Activated CD4-positive, alpha-beta T cell treated with anti-CD3 and anti-CD28 coated beads for 36 hours (primary cell): ENCODE measurements at regions not wholly inside any gene's neighbourhood (a gene's known extent, or its start where the extent isn't known, plus 50 kb on each side); places are given as distances from the start of the nearest gene placed in this dataset.

ENCODE experiments used
- ATAC-seq: fragments of 200-7000 bp; cut with Tn5 transposase; one replicate; pipeline ENCODE4 v1.10.0; 2021; ENCODE audit warnings: mild to moderate bottlenecking, moderate library complexity
- CTCF ChIA-PET: fragments of 350-600 bp; sonication (Branson Sonifier 250); formaldehyde crosslinking; loops from one replicate; lab custom pipeline; 2021; ENCODE audit warnings: antibody characterized with exemption; lab: Charles Lee
- POLR2A ChIA-PET: fragments of 350-600 bp; sonication (Branson Sonifier 250); formaldehyde crosslinking; loops from one replicate; lab custom pipeline; 2021; ENCODE audit warnings: antibody characterized with exemption, inconsistent platforms; lab: Charles Lee
- DNase-seq: peaks from one replicate; pipeline ENCODE4 v3.0.0-alpha.2; 2020
- H3K27ac Mint-ChIP-seq: one replicate; pipeline ENCODE4 v1.8.0; 2021; ENCODE audit warnings: mixed read lengths
- H3K27me3 Mint-ChIP-seq: one replicate; pipeline ENCODE4 v1.8.0; 2021; ENCODE audit warnings: mixed read lengths
- H3K36me3 Mint-ChIP-seq: one replicate; pipeline ENCODE4 v1.8.0; 2021; ENCODE audit warnings: low read depth, mixed read lengths
- H3K4me1 Mint-ChIP-seq: one replicate; pipeline ENCODE4 v1.8.0; 2021; ENCODE audit warnings: mixed read lengths
- H3K4me3 Mint-ChIP-seq: one replicate; pipeline ENCODE4 v1.8.0; 2021; ENCODE audit warnings: mild to moderate bottlenecking, moderate library complexity, mixed read lengths
- H3K9me3 Mint-ChIP-seq: one replicate; pipeline ENCODE4 v1.8.0; 2021; ENCODE audit warnings: low read depth, mixed read lengths
- intact Hi-C, 2 experiments: fragments of 100-400 bp; cut with DNase I in 1 of 2; cut with micrococcal nuclease in 1 of 2; formaldehyde crosslinking; loops; one replicate each; pipeline versions ENCODE4 v1.14.2 to v1.15.1; 2022 to 2024; cut with DNase I, micrococcal nuclease

- CTCF ChIA-PET, result interaction anchor here (1.2 to 2.3 kb wide), 2 partner anchors 15 to 250 kb away, joined by 4 to 8 read pairs; no protein-coding TSS in a partner anchor
- intact Hi-C loops, result loop anchor here (5.0 to 10.0 kb wide), 2 partner anchors 55 to 528 kb away; partner anchors contain the start of gene FUS (in 1 of the 2)
- Mint-ChIP-seq H3K4me1 (peaks cover 47% of the 10 kb centered on the region), H3K9me3 (no peaks in the 10 kb centered on the region), H3K27ac (no peak overlapping the region), H3K36me3 (peaks cover 45% of the 10 kb centered on the region), H3K27me3 (no peaks in the 10 kb centered on the region), H3K4me3 (no peak overlapping the region)
- ATAC-seq (no peak), DNase-seq (no peak)
- POLR2A ChIA-PET, result interaction anchor here (0.6 to 1.2 kb wide), 4 partner anchors 9 to 163 kb away, joined by 3 to 4 read pairs (median 3); partner anchors contain the start of gene ZNF267
Measured at GRCh38 chr16:31710134-31710533, 163.5 kb upstream of the ZNF267 start.

GRCh38 chr16:31710880-31711279, 162.7 kb upstream of the ZNF267 start:
- H3K4me1 Mint-ChIP-seq, result peaks cover 55% of the 10 kb centered on the region
- H3K4me3 Mint-ChIP-seq, result no peak overlapping the region
- ChIA-PET POLR2A (interaction anchor here (0.6 to 1.6 kb wide), 6 partner anchors 9 to 163 kb away, joined by 3 to 10 read pairs (median 3); partner anchors contain the start of gene ZNF267), CTCF (interaction anchor here (1.2 to 2.6 kb wide), 3 partner anchors 9 to 250 kb away, joined by 4 to 11 read pairs (median 8); no protein-coding TSS in a partner anchor)
- no peak for DNase-seq
- H3K27ac Mint-ChIP-seq, result no peak overlapping the region
- no peaks in the 10 kb centered on the region for H3K9me3 Mint-ChIP-seq
- H3K36me3 Mint-ChIP-seq, result peaks cover 46% of the 10 kb centered on the region
- H3K27me3 Mint-ChIP-seq, result no peaks in the 10 kb centered on the region
- no peak for ATAC-seq
- intact Hi-C loops, result loop anchor here (5.0 to 10.0 kb wide), 2 partner anchors 54 to 529 kb away; partner anchors contain the start of gene FUS (in 1 of the 2)

GRCh38 chr16:31711344-31711845, 162.2 kb upstream of the ZNF267 start:
- CTCF ChIA-PET, result interaction anchor here (0.6 to 2.6 kb wide), 4 partner anchors 10 to 251 kb away, joined by 3 to 14 read pairs (median 10); no protein-coding TSS in a partner anchor
- H3K4me3 Mint-ChIP-seq, result no peak overlapping the region
- POLR2A ChIA-PET, result interaction anchor here (1.3 to 1.6 kb wide), 2 partner anchors 9 to 11 kb away, joined by 3 to 10 read pairs; no protein-coding TSS in a partner anchor
- H3K36me3 Mint-ChIP-seq, result peaks cover 46% of the 10 kb centered on the region
- DNase-seq (peak; percentile 13), ATAC-seq (no peak)
- H3K27ac Mint-ChIP-seq, result no peak overlapping the region
- peaks cover 56% of the 10 kb centered on the region for H3K4me1 Mint-ChIP-seq
- intact Hi-C loops, result loop anchor here (5.0 to 10.0 kb wide), 2 partner anchors 53 to 529 kb away; partner anchors contain the start of gene FUS (in 1 of the 2)
- no peaks in the 10 kb centered on the region for H3K27me3 Mint-ChIP-seq
- H3K9me3 Mint-ChIP-seq, result no peaks in the 10 kb centered on the region

GRCh38 chr16:31712064-31712540, 161.5 kb upstream of the ZNF267 start:
- Mint-ChIP-seq H3K27ac (peak overlapping the region; percentile 19), H3K4me3 (peak overlapping the region; percentile 20), H3K4me1 (peaks cover 54% of the 10 kb centered on the region), H3K27me3 (no peaks in the 10 kb centered on the region), H3K9me3 (no peaks in the 10 kb centered on the region), H3K36me3 (peaks cover 49% of the 10 kb centered on the region)
- CTCF ChIA-PET, result interaction anchor here (0.6 to 2.6 kb wide), 5 partner anchors 10 to 252 kb away, joined by 3 to 14 read pairs (median 8); no protein-coding TSS in a partner anchor
- ATAC-seq, result no peak
- DNase-seq, result no peak
- POLR2A ChIA-PET, result interaction anchor here (1.3 to 1.6 kb wide), 5 partner anchors 10 to 532 kb away, joined by 3 to 14 read pairs (median 10); partner anchors contain the start of genes FUS and ZNF267
- intact Hi-C loops, result loop anchor here (2.0 to 10.0 kb wide), 3 partner anchors 53 to 530 kb away; partner anchors contain the start of gene FUS (in 1 of the 2)

- DNase-seq (peak; percentile 95), ATAC-seq (peak; percentile 91)
- POLR2A ChIA-PET, result interaction anchor here (0.8 to 1.5 kb wide), 9 partner anchors 8 to 533 kb away, joined by 3 to 24 read pairs (median 8); partner anchors contain the start of genes ARMC5, FUS, RUSF1 and ZNF267
- intact Hi-C loops, result loop anchor here (1.0 to 10.0 kb wide), 8 partner anchors 12 to 531 kb away; partner anchors contain the start of genes ARMC5 (in 1 of the 2), FUS (in 1 of the 2) and RUSF1 (in 1 of the 2)
- peaks cover 50% of the 10 kb centered on the region for H3K36me3 Mint-ChIP-seq
- H3K4me1 Mint-ChIP-seq, result peaks cover 47% of the 10 kb centered on the region
- H3K27me3 Mint-ChIP-seq, result no peaks in the 10 kb centered on the region
- CTCF ChIA-PET, result interaction anchor here (0.6 to 2.6 kb wide), 9 partner anchors 12 to 533 kb away, joined by 3 to 14 read pairs (median 4); no protein-coding TSS in a partner anchor
- no peaks in the 10 kb centered on the region for H3K9me3 Mint-ChIP-seq
- H3K27ac Mint-ChIP-seq, result peak overlapping the region; percentile 99
- peak overlapping the region; percentile 96 for H3K4me3 Mint-ChIP-seq
Measured at GRCh38 chr16:31713071-31713944, 160.3 kb upstream of the ZNF267 start.

- intact Hi-C loops, result loop anchor here (1.0 to 10.0 kb wide), 8 partner anchors 13 to 532 kb away; partner anchors contain the start of genes ARMC5 (in 1 of the 2), FUS (in 1 of the 2) and RUSF1 (in 1 of the 2)
- DNase-seq, result peak; percentile 54
- Mint-ChIP-seq H3K9me3 (no peaks in the 10 kb centered on the region), H3K27me3 (no peaks in the 10 kb centered on the region), H3K36me3 (peaks cover 52% of the 10 kb centered on the region), H3K27ac (peak overlapping the region; percentile 99), H3K4me3 (peak overlapping the region; percentile 96), H3K4me1 (peaks cover 42% of the 10 kb centered on the region)
- ChIA-PET CTCF (interaction anchor here (0.6 to 1.3 kb wide), 7 partner anchors 11 to 204 kb away, joined by 3 to 5 read pairs (median 3); no protein-coding TSS in a partner anchor), POLR2A (interaction anchor here (1.0 to 1.5 kb wide), 3 partner anchors 12 to 155 kb away, joined by 5 to 24 read pairs (median 8); no protein-coding TSS in a partner anchor)
- ATAC-seq, result no peak
Measured at GRCh38 chr16:31713945-31714902, 159.4 kb upstream of the ZNF267 start.

GRCh38 chr16:31714903-31715504, 158.6 kb upstream of the ZNF267 start:
- ATAC-seq (peak; percentile 6), DNase-seq (peak; percentile 38)
- ChIA-PET CTCF (interaction anchor here (1.0 to 1.3 kb wide), 3 partner anchors 15 to 34 kb away, joined by 3 to 5 read pairs (median 3); no protein-coding TSS in a partner anchor), POLR2A (interaction anchor here (1.0 kb wide), 1 partner anchor 12 kb away, joined by 5 read pairs; no protein-coding TSS in a partner anchor)
- Mint-ChIP-seq H3K27me3 (no peaks in the 10 kb centered on the region), H3K27ac (peak overlapping the region; percentile 99), H3K4me1 (peaks cover 42% of the 10 kb centered on the region), H3K36me3 (peaks cover 52% of the 10 kb centered on the region), H3K9me3 (no peaks in the 10 kb centered on the region), H3K4me3 (peak overlapping the region; percentile 96)
- intact Hi-C loops, result loop anchor here (5.0 to 10.0 kb wide), 2 partner anchors 50 to 533 kb away; partner anchors contain the start of gene FUS (in 1 of the 2)

- Mint-ChIP-seq H3K4me1 (peaks cover 44% of the 10 kb centered on the region), H3K36me3 (peaks cover 59% of the 10 kb centered on the region), H3K4me3 (no peak overlapping the region), H3K27ac (no peak overlapping the region), H3K27me3 (no peaks in the 10 kb centered on the region), H3K9me3 (peaks cover 1% of the 10 kb centered on the region)
- intact Hi-C loops, result loop anchor here in 1 of 2 experiments (10.0 kb wide), 1 partner anchor 49 kb away; no protein-coding TSS in a partner anchor
- ATAC-seq, result no peak
- POLR2A ChIA-PET, result no interaction called here
- CTCF ChIA-PET, result interaction anchor here (0.6 kb wide), 1 partner anchor 18 kb away, joined by 3 read pairs; no protein-coding TSS in a partner anchor
- no peak for DNase-seq
Measured at GRCh38 chr16:31715915-31716314, 157.7 kb upstream of the ZNF267 start.

GRCh38 chr16:31718998-31719397, 154.6 kb upstream of the ZNF267 start:
- H3K27me3 Mint-ChIP-seq, result no peaks in the 10 kb centered on the region
- H3K9me3 Mint-ChIP-seq, result peaks cover 5% of the 10 kb centered on the region
- ATAC-seq (no peak), DNase-seq (no peak)
- intact Hi-C loops, result loop anchor here in 1 of 2 experiments (10.0 kb wide), 1 partner anchor 46 kb away; no protein-coding TSS in a partner anchor
- ChIA-PET CTCF (no interaction called here), POLR2A (no interaction called here)
- H3K4me3 Mint-ChIP-seq, result no peak overlapping the region
- H3K4me1 Mint-ChIP-seq, result peaks cover 33% of the 10 kb centered on the region
- no peak overlapping the region for H3K27ac Mint-ChIP-seq
- H3K36me3 Mint-ChIP-seq, result peaks cover 78% of the 10 kb centered on the region
